ENCODE measurements at regions not wholly inside any gene's neighbourhood (a gene's known extent, or its start where the extent isn't known, plus 50 kb on each side); places are given as distances from the start of the nearest gene placed in this dataset.

- TF ChIP-seq CTCF (IDR thresholded peaks at IDR 0.05) (no peak), EP300 (IDR thresholded peaks at IDR 0.05; ENCODE audit: low read depth) (no peak)
These were observed 1237.4 kb upstream of the TMPRSS15 start for GRCh38 chr21:19640964-19641363.
